Mesendoderm (in vitro differentiated cells): ENCODE measurements at regions not wholly inside any gene's neighbourhood (a gene's known extent, or its start where the extent isn't known, plus 50 kb on each side); places are given as distances from the start of the nearest gene placed in this dataset.

Experiments used
- DNase-seq: peaks from one replicate; pipeline ENCODE4 v3.0.0; 2013
- H2AK5ac ChIP-seq: 2 replicates; pipeline ENCODE4 v1.6.1; 2013; ENCODE audit warnings: low read length, inconsistent platforms
- H2BK120ac ChIP-seq: 2 replicates; pipeline ENCODE4 v1.6.1; 2013; ENCODE audit warnings: low read depth, mild to moderate bottlenecking, low read length, moderate library complexity, mixed read lengths
- H2BK15ac ChIP-seq: replicated peaks from 2 replicates; pipeline ENCODE4 v1.6.1; 2013; ENCODE audit warnings: low read depth, mild to moderate bottlenecking, moderate library complexity
- H2BK5ac ChIP-seq: 2 replicates; pipeline ENCODE4 v1.6.1; 2013; ENCODE audit warnings: low read length, inconsistent platforms
- H3K18ac ChIP-seq: 2 replicates; pipeline ENCODE4 v1.6.1; 2013; ENCODE audit warnings: mild to moderate bottlenecking, low read length, mixed read lengths
- H3K23ac ChIP-seq: one replicate; pipeline ENCODE4 v1.6.1; 2013; ENCODE audit warnings: low read length
- H3K27ac ChIP-seq: 2 replicates; pipeline ENCODE4 v1.5.1; 2013; ENCODE audit warnings: low read depth, mild to moderate bottlenecking, inconsistent platforms, low read length, moderate library complexity
- H3K27me3 ChIP-seq: 2 replicates; pipeline ENCODE4 v1.6.1; 2013; ENCODE audit warnings: low read length, control low read depth, mild to moderate bottlenecking, inconsistent platforms; ENCODE audit not compliant: insufficient read depth, poor library complexity
- H3K36me3 ChIP-seq: 2 replicates; pipeline ENCODE4 v1.6.1; 2013; ENCODE audit warnings: low read length, inconsistent platforms; ENCODE audit not compliant: control insufficient read depth, insufficient read depth
- H3K4ac ChIP-seq: one replicate; pipeline ENCODE4 v1.6.1; 2013; ENCODE audit warnings: low read depth, mild to moderate bottlenecking, low read length, moderate library complexity
- H3K4me1 ChIP-seq: 2 replicates; pipeline ENCODE4 v1.6.1; 2013; ENCODE audit warnings: low read depth, low read length, inconsistent platforms; ENCODE audit not compliant: control insufficient read depth
- H3K4me2 ChIP-seq: 2 replicates; pipeline ENCODE4 v1.6.1; 2013; ENCODE audit warnings: low read length
- H3K4me3 ChIP-seq: 2 replicates; pipeline ENCODE4 v1.5.1; 2013; ENCODE audit warnings: mild to moderate bottlenecking, low read length
- H3K56ac ChIP-seq: one replicate; pipeline ENCODE4 v1.6.1; 2013; ENCODE audit warnings: low read length
- H3K79me1 ChIP-seq: 2 replicates; pipeline ENCODE4 v1.6.1; 2013; ENCODE audit warnings: low read length, inconsistent platforms
- H3K79me2 ChIP-seq: 2 replicates; pipeline ENCODE4 v1.6.1; 2013; ENCODE audit warnings: mild to moderate bottlenecking, low read length; ENCODE audit not compliant: control insufficient read depth, insufficient read depth
- H3K9ac ChIP-seq: 2 replicates; pipeline ENCODE4 v1.6.1; 2013; ENCODE audit warnings: low read length, inconsistent platforms
- H4K5ac ChIP-seq: one replicate; pipeline ENCODE4 v1.6.1; 2013; ENCODE audit warnings: low read length
- H4K8ac ChIP-seq: one replicate; pipeline ENCODE4 v1.6.1; 2013; ENCODE audit warnings: low read depth, mild to moderate bottlenecking, control low read depth, low read length, moderate library complexity
- WGBS: extraction: QIAGEN DNeasy Blood & Tissue Kit; methylation state at CpG from one replicate; pipeline ENCODE4 v1.1.7; 2013; ENCODE audit warnings: low lambda C conversion rate, missing lambda C conversion rate; ENCODE audit not compliant: insufficient coverage; ENCODE audit errors: extremely low coverage; 5-methylcytosine and 5-hydroxymethylcytosine counted together

DNA sequence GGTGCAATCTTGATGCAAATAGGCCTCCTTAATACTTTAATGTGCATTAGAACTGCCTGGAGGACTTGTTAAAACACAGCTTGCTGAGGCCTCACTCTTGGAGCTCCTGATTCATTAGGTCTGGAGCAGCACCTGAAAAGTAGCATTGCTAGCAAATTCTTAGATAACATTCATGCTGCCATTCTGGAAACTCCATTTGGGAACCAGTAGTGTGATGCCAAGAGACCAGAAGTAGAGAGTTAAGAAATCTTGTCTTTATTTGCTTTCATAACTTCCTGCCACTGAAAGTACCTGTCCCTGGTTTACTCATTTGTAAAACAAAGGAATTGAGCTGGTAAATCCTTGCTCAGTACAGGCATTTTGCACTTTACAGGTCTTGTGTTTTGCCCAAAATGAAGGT lies 72.0 kb downstream of the RAP2B start:
- Histone ChIP-seq H3K27me3 (no peaks in the 10 kb centered on the region), H3K9ac (no peak overlapping the region), H3K79me1 (no peaks in the 10 kb centered on the region), H3K23ac (no peak overlapping the region), H2BK15ac (peak overlapping the region; percentile 78), H3K36me3 (no peaks in the 10 kb centered on the region), H2BK5ac (peak overlapping the region; percentile 56), H3K56ac (peak overlapping the region; percentile 18), H3K4me2 (no peak overlapping the region), H3K27ac (peak overlapping the region; percentile 40), H2BK120ac (peak overlapping the region; percentile 85), H3K4ac (peak overlapping the region; percentile 70), H4K5ac (no peak overlapping the region), H4K8ac (no peak overlapping the region), H3K79me2 (no peaks in the 10 kb centered on the region), H3K4me1 (no peaks in the 10 kb centered on the region), H3K18ac (peak overlapping the region; percentile 89), H2AK5ac (peak overlapping the region; percentile 56), H3K4me3 (no peak overlapping the region)
- DNase-seq, result no peak

GRCh38 chr3:153242896-153243295 lies 80.9 kb downstream of the RAP2B start:
- no peak overlapping the region for H2BK15ac ChIP-seq
- no peak overlapping the region for H4K5ac ChIP-seq
- H3K4me1 ChIP-seq, result no peaks in the 10 kb centered on the region
- no peak overlapping the region for H4K8ac ChIP-seq
- no peak overlapping the region for H3K4ac ChIP-seq
- H3K27me3 ChIP-seq, result no peaks in the 10 kb centered on the region
- no peak for DNase-seq
- no peak overlapping the region for H2AK5ac ChIP-seq
- H3K36me3 ChIP-seq, result no peaks in the 10 kb centered on the region
- no CpG with 5 or more reads among the region's 2 CpGs for WGBS
- no peak overlapping the region for H2BK120ac ChIP-seq
- no peak overlapping the region for H2BK5ac ChIP-seq
- no peak overlapping the region for H3K4me3 ChIP-seq
- no peaks in the 10 kb centered on the region for H3K79me1 ChIP-seq
- H3K79me2 ChIP-seq, result no peaks in the 10 kb centered on the region
- H3K27ac ChIP-seq, result no peak overlapping the region
- H3K18ac ChIP-seq, result no peak overlapping the region
- no peak overlapping the region for H3K23ac ChIP-seq
- H3K56ac ChIP-seq, result no peak overlapping the region
- no peak overlapping the region for H3K9ac ChIP-seq
- H3K4me2 ChIP-seq, result no peak overlapping the region

DNA sequence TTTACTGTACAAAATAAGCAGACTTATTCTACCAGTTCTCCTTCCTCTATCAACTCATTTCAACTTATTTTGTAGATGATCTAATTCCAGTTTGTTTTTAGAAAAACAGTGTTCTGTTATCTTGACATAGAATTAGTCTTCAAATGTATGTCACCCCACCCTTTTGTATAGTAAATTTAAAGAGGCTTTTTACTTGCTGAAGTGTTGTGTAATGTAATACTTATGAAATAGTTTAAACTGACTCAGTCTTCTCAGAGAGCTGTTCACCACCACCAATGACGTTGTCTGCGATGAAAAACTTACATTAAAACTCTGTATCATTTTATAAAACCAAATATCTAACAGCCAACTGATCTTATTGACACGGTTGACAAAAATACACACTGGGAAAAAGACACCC lies 82.9 kb downstream of the RAP2B start:
- Histone ChIP-seq H3K4me3 (no peak overlapping the region), H3K36me3 (no peaks in the 10 kb centered on the region), H2BK15ac (no peak overlapping the region), H4K5ac (no peak overlapping the region), H3K18ac (no peak overlapping the region), H4K8ac (no peak overlapping the region), H3K4ac (no peak overlapping the region), H3K27me3 (no peaks in the 10 kb centered on the region), H3K79me1 (no peaks in the 10 kb centered on the region), H3K79me2 (no peaks in the 10 kb centered on the region), H2BK120ac (no peak overlapping the region), H3K56ac (no peak overlapping the region), H2AK5ac (no peak overlapping the region), H3K4me2 (no peak overlapping the region), H3K27ac (no peak overlapping the region), H3K23ac (no peak overlapping the region), H3K4me1 (no peaks in the 10 kb centered on the region), H2BK5ac (no peak overlapping the region), H3K9ac (no peak overlapping the region)
- no CpG with 5 or more reads among the region's 3 CpGs for WGBS
- DNase-seq, result no peak

GRCh38 chr3:153245661-153246060 lies 83.6 kb downstream of the RAP2B start:
- Histone ChIP-seq H4K8ac (no peak overlapping the region), H3K36me3 (no peaks in the 10 kb centered on the region), H3K23ac (no peak overlapping the region), H3K4me3 (no peak overlapping the region), H2BK15ac (no peak overlapping the region), H3K4ac (no peak overlapping the region), H3K79me1 (no peaks in the 10 kb centered on the region), H2AK5ac (no peak overlapping the region), H4K5ac (no peak overlapping the region), H3K9ac (no peak overlapping the region), H3K18ac (no peak overlapping the region), H3K4me1 (no peaks in the 10 kb centered on the region), H3K79me2 (no peaks in the 10 kb centered on the region), H2BK5ac (no peak overlapping the region), H3K4me2 (no peak overlapping the region), H3K27me3 (no peaks in the 10 kb centered on the region), H3K56ac (no peak overlapping the region), H3K27ac (no peak overlapping the region), H2BK120ac (no peak overlapping the region)
- no peak for DNase-seq
- WGBS, result no CpG with 5 or more reads among the region's 2 CpGs

- no peak overlapping the region for H3K4me2 ChIP-seq
- H3K4ac ChIP-seq, result no peak overlapping the region
- H3K36me3 ChIP-seq, result no peaks in the 10 kb centered on the region
- no peak for DNase-seq
- H3K56ac ChIP-seq, result no peak overlapping the region
- no peak overlapping the region for H2BK15ac ChIP-seq
- H2BK120ac ChIP-seq, result no peak overlapping the region
- H2BK5ac ChIP-seq, result no peak overlapping the region
- H4K5ac ChIP-seq, result no peak overlapping the region
- no peak overlapping the region for H3K9ac ChIP-seq
- no peak overlapping the region for H4K8ac ChIP-seq
- H3K4me3 ChIP-seq, result no peak overlapping the region
- no peak overlapping the region for H3K27ac ChIP-seq
- H2AK5ac ChIP-seq, result no peak overlapping the region
- H3K23ac ChIP-seq, result no peak overlapping the region
- H3K79me2 ChIP-seq, result no peaks in the 10 kb centered on the region
- no peaks in the 10 kb centered on the region for H3K79me1 ChIP-seq
- no peaks in the 10 kb centered on the region for H3K27me3 ChIP-seq
- WGBS, result no CpG with 5 or more reads among the region's 1 CpG
- no peaks in the 10 kb centered on the region for H3K4me1 ChIP-seq
- no peak overlapping the region for H3K18ac ChIP-seq
Measured at GRCh38 chr3:153246331-153246730, 84.3 kb downstream of the RAP2B start.

GRCh38 chr3:153246806-153247205 lies 84.8 kb downstream of the RAP2B start:
- Histone ChIP-seq H2BK5ac (no peak overlapping the region), H2BK15ac (no peak overlapping the region), H3K23ac (no peak overlapping the region), H3K4me3 (no peak overlapping the region), H3K4ac (no peak overlapping the region), H3K4me2 (no peak overlapping the region), H3K79me2 (no peaks in the 10 kb centered on the region), H3K36me3 (no peaks in the 10 kb centered on the region), H2AK5ac (no peak overlapping the region), H2BK120ac (no peak overlapping the region), H3K4me1 (no peaks in the 10 kb centered on the region), H3K27me3 (no peaks in the 10 kb centered on the region), H3K56ac (no peak overlapping the region), H3K9ac (no peak overlapping the region), H4K8ac (no peak overlapping the region), H3K27ac (no peak overlapping the region), H3K18ac (no peak overlapping the region), H3K79me1 (no peaks in the 10 kb centered on the region), H4K5ac (no peak overlapping the region)
- DNase-seq, result no peak
- no CpG with 5 or more reads among the region's 1 CpG for WGBS
